SW 1271 (cell line): ENCODE measurements at regions not wholly inside any gene's neighbourhood (a gene's known extent, or its start where the extent isn't known, plus 50 kb on each side); places are given as distances from the start of the nearest gene placed in this dataset.

Experiments
- DNase-seq, 2 experiments: peaks; one replicate each; lab custom pipeline; 2025; lab: John Stamatoyannopoulos, UW

DNA sequence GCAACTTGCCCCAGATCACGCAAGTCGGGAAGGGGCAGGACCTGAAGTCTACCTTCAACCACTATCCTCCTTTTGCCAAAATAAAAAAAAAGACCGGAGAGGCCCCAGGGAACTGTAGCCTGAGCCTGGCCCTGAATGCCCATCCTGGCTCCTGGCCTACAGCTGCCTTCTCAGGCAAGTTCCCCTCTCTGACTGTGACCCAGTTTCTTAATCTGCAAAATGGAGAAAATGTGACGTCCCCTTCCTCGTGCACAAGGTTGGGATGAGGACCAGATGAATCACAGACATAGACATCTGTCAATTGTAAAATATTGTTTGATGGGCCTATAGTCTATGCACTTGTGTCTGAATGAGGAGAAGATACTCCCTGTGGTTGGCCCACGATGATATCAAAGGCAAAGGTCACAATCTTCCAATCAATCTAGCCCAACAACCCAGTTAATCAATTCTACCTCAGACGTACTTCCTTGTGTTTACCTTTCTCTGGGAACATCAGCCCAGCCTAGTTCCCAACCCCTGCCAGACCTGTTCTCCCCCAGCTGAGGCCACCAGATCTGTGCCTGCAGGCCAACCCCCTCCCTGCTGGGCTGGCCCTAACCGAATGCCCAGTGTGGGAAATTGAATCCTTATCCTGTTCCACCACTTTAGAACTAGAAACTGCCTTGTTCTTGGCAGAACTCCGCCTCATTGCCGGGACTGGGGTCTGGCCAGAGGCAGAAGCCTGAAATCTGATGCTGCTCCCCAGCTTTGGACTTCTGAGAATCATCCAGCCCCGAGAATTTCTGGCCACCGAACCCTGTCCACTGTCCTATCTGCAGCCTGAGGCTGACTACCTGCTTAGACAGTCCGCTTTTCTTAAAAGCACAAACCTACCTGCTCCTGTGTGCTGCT lies 101.8 kb upstream of the LIPC start:
- DNase-seq: no peak

DNA sequence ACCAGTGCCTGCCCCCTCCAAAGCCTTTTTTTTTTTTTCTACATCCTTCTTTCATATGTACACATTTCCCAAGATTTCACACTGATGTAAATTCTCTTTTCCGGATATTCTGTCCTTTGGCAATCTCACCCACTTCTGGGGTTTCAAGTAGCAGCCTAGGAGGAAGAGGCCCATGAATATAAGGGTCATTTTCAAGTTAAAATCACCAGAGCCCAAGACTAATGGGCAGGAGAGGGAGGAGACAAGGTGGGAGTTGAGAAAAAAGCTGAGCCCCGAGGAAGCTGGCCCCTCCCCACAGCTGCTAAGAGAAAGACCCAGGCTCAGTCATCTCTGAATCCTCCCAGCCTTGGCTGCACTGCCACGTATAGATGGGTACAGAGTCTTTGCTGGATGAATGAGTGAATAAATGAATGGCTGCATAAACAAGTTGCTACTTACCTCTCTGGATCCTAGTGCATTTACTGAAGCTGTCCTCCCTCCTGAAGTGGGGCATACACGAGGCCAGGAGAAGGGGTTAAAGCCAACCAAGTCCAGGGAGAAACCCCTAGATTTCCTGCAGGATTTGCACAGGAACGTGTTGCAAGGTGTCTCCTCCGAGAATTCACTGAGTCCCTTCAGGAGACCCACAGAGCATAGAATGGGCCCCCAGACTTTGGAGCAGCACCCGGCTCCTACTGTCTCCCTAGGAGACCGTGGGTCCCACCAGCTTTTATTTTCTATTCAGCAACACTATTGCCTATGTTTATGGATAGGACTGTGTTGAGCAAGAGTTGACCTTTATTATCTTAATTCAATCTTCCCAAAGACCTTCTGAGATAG lies 100.8 kb upstream of the LIPC start:
- no peak for DNase-seq

DNA sequence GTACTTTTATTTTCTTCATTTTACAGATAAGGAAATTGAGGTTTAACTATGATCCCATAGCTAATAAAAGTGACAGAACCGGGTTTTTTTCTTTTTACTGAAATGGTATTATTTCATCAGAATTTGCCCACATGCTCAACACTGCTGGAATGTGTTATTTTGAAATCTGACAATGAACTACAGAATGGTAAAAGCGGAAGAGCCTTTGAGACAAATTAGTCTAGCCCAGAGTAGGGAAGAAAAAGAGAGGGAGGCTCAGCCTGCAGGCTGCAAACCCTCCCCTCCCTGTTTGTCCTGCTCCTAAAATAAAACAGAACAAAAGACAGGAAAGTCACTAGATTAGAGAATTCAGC lies 100.3 kb upstream of the LIPC start:
- no peak for DNase-seq

DNA sequence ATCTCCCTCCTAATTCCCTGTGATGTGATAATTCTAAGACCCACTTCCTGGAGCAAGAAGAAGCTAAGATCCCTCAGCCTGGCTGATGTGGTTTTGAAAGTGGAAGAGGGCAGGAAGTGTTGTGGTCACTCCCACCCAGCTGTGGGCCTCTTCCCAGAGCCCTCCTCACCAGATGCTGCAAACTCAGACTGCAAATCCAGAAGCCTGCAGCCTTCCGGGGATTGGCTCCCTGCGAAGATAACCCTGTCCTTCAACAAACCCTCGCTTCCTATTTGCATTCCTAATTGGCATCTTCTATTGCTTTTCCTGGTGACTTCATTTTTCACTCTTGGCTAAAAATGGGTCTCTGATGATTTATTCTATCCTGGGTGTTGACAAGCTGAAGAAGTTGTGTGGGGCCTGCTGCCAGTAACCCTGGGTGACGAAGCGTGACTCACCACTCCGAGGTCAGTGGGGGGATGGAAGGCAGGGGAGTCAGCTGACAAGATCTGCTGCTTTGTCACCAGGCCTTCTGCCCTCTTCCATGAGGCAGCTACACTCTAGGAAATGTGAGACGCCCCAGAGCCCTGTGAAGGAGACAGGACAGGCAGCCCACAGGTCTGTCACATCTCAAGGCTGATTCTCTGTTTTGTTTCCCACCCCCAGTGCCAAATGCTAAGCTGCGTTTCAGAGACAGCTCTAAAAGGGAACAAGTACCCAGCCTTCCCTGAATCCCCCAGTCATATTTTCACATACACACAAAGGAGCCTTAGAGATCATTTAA lies 99.7 kb upstream of the LIPC start:
- peak; percentile 97 to 99 for DNase-seq

DNA sequence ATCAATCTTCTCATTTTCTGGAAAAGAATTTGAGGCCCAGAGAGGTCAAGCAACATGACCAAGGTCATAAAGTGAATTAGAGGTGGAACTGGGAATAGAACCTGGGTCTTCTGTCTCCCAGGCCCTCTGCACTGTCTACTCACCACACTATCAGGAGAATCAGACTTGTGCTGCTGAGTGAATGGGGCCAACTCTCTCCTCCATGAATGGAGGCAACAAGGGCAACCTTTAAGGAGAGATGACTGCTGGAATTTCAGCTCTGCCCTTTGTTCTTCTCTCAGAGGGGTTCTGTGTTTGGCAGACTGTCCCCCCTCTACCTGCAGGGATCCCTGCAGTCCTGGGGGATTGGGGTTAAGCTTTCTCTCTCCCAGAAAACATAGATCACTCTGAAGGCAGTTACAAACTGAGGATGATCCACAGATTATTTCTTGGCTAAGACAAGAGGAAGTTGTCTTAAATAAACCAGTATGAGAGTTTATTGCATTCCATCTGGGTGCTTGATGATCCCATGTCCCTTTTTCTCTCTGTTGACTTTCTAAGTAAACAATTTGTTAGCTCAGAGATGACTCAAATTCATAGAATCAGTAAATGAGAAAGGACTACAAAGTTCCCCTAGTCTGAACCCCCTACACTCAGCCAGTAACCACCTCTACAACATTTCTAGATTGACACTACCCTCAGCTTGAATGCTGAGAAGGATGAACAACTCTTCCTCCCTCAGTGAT lies 99.0 kb upstream of the LIPC start:
- DNase-seq: peak in 1 of 2 experiments; percentile 29

DNA sequence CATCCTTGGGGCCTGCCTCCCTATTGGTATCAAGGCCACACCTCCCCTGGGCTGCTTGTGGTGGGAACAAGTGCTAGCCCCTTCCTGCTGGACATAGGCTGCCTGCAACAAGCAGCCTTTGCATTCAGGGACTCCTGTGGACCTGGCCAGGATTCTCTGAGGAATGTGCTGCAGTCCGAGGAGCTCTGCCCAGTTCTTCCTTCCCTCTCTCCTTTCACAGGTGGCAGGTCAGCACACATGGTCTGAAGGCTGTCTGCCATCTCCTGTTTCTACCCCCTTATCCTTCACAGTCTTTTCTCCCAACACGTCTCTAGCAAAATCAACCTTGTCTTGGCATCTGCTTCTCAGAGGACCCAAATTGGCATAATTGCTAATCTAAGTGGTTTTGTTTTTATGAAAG lies 97.0 kb upstream of the LIPC start:
- DNase-seq: no peak

DNA sequence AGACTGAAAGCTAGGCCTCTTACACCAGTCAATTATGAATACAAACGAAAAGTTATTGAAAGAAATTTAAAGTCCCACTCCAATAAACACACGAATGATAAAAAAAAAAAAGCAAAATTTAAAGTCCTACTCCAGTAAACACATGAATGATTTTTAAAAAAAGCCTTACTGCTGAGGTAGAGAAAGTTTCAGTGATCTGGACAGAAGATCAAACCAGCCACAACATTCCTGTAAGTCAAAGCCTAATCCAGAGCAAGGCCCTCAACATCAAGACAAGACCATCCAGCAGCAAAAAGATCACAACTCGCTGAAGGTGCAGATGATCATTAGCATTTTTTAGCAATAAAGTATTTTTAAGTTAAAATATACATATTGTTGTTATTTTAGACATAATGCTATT lies 95.6 kb upstream of the LIPC start:
- no peak for DNase-seq

DNA sequence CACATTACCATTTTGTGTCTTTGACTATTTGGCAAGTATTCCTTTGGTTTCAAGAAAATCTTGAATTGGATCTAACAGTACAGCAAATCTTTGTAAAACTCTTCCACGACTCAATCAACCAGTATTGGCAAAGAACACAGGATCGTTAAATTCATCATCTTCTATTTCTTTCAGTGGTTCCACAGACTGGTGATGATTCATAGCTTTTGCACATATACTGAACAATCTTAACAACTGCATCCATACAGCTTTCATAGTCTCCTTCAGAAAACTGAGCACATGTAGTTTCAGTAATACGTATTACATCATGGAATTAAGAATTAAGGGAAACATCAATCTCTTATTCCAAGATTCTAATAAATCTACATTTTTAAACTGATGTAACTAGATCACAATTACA lies 91.6 kb upstream of the LIPC start:
- DNase-seq: no peak

DNA sequence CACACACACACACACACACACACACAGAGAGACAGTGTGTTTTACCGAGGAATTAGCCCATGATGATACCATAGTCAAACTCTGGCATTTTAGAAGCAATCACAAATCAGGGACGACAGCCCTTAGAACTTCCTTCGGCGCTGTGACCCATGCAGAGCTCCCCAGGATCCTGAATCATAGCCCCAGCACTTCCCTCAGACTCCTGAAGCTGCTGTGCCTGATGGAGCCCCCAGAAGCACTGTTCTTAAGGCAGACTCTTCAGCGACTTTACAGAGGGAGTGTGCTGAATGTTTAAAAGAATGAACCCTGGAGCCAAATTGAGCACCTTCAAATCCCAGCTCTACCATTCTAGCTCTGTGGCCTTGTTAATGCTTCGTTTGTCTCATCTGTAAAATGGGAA lies 89.3 kb upstream of the LIPC start:
- no peak for DNase-seq

DNA sequence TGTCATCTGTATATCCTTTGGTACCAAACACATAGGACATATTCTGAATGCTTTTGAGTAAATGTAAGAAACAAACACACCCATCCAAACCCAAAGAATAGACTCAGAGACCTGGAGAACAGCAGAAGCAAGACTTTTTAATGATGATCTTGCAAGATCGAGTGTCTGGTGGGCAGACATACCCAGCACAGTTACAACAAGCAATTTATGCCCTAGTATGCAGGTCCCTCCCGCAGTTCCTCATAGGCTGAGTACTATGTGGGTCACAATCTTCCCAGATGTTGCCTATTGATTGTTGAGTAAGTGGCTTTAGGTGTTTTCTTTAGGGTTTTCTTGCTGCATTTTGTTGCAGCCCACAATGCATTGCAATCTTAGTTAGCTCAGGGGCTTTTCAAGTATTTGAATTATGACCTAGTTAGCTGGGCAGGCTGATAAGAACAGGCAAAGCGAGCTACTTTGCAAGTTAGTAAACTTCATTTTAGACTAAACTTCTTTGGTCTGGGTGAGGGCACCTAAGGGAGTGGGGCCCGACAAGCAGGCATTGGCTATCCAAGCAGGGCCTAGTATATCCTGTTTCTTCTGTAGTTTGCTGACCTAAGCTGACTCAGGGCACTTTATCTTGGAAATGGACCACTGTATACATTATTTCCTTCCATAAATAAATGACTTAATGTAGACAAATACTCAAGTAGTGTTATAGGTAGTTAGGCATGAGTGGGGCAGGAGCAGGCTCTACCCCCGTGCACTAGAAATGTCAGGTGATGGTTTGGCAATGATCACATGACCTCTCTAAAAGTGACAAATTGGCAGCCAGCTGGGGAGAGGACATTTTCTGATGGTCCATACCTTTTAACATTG lies 87.3 kb upstream of the LIPC start:
- no peak for DNase-seq

DNA sequence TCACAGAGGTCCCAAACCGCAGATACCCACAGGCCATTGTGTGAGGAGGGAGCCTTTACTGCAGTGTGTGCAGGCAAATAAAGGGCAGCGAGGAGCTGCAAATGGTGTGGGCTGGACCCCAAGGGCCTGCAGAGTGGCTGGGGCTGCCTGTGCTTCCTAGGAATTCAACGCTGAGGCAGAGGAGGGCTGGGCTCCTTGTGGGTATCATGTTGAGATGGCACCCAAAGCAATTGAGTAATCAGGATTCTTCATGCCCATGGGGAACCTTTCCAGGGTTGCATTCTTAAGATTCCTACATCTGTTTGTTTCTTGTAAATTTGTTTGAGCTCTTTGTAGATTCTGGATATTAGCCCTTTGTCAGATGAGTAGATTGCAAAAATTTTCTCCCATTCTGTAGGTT lies 85.4 kb upstream of the LIPC start:
- DNase-seq: no peak

DNA sequence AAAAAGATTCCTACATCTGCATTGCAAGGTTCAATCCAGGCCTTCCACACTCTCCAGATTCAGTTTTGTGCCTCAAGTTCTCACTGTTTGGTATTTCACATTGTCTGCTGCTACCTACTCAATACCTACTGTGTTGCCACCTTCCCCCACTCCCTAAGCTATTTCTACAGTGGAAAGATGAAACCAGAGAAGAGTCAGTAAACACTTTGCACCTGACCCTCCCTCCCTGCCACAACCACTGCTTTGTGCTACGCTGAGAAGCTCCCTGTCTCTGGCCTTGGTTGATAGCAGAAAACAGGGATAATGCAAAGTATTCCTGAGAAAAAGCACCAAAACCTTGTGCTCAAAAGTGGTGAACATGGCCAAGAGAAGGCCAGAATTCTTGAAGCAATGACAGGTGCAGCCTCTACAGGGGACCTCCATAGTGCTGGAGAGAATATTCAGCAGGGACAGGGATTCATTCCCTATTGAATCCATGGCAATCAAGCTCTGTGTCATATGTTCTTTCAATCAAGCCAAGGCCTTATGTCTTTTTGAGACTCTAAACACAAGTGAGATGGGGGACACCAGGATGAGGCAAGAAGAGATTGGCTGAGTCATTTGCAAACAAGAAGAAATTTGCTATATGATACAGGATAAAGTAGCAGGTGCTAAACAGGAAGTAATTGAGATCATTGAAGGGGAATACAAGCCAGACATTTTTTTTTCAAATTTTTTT lies 83.5 kb upstream of the LIPC start:
- DNase-seq: no peak

DNA sequence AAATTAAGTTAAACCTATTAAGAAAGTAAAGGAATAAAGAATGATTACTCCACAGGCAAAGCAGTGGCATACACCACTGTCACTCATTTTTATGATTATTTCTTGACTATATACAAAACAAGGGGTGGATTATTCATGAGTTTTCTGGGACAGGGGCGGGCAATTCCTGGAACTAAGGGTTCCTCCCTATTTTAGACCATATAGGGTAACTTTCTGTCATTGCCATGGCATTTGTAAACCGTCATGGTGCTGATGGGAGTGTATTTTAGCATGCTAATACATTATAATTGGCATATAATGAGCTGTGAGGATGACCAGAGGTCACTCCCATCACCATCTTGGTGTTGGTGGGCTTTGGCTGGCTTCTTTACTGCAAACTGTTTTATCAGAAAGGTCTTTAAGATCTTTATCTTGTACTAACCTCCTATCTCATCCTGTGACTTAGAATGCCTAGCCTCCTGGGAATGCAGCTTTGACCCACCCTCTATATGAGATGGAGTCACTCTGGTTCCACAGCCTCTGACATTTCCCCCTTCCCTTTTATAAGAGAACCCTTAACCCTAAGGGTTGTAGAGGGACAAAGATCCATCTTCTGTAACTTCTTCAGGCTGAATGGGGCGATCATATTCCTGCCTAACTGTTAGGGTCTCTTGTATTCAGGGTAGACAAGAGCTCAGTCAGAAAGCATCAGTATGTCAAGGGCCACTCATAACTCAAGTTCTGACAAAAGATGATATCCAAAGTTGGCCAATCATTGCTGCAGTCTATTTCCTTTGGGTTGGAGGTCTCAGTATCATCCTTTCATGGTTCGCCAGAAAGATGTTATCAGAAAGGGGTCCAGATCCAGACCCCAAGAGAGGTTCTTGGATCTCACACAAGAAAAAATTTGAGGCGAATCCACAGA lies 79.5 kb upstream of the LIPC start:
- DNase-seq: no peak

DNA sequence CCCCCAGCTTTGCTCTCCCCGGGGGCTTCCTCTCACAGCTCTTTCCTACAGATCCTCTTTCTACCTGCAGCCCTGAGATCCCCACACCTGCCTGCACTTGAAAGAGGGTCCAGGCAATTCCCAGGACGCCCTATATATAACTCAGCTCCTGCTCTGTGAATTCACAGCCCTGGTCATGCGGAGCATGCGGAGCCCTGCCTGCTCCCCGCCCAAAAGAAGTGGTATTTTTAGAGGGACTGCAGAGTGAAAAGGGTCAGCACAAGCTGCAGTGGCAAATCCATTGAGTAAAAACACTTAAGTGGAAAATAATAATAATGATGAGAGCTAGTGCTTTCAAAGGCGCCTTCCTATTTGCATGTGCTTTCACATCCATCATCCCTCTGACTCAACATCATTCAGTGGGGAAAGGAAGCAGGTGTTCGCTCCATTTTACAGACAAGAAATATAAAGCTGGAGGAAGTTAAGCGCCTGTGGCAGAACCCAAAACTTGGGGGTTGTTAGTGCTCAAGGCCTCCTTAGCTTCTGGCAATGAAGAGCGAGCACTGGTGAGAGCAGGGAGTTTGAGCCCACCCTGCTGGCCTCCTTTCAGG lies 76.3 kb upstream of the LIPC start:
- no peak for DNase-seq

DNA sequence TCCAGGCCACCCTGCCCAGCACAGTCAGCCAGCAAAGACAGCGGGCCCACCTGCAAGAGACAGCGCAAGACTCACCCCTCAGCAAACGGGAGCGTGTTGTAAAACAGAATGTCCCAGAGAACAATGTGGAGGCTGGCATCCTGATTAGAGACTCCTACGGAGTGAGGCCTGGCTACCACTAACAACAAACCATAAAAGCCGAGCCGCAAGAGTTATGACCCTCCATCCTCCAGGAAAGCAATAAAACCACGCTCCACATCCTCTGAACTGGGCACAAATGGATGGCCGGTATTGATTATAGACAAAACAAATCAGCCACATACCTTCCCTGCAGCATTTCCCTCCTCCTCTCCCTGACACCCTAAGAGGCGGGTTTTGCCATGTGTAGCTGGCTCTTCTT lies 75.8 kb upstream of the LIPC start:
- DNase-seq: no peak

DNA sequence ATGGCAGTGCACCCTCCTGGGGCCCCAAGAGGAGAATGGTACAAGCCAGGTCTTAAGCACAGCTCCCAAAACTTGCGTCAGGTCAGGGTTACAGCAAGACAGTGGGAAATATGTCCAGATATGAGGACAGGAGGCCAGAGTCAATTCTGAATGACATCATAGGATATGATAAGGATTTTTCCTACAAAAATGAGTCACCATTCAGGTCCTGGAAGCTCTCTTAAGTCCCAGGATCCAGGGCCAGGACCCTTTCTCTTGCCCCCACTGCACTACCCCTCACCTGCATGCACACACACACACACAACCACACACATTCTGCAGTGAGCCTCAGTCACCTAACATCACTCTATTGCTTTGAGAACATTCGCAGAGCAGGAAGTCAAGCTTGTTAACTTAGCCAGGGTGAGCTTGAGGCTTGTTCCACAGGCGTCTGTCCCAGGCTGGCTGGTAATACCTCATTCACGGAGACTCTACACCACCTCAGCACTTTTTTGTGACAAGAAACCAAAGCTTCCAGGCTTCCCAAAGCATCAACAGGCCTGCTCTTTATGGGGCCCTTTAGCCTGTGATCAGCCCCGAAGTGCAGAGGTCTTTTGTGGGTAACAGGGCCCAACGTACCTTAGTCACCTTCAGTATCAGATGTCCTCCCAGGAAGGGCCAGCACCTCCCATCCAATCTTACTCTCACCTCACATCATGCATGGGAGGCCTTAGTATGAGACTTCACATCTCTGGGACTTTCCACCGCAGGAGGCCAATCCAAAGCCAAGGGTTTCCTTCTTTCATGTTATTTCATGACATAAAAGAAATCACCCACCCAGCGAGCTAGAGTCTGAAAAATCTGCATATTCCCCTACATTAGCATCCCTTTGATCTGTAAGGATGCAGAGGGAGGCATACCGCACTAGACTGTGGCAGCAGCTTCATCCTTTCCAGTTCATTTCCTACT lies 74.0 kb upstream of the LIPC start:
- no peak for DNase-seq

DNA sequence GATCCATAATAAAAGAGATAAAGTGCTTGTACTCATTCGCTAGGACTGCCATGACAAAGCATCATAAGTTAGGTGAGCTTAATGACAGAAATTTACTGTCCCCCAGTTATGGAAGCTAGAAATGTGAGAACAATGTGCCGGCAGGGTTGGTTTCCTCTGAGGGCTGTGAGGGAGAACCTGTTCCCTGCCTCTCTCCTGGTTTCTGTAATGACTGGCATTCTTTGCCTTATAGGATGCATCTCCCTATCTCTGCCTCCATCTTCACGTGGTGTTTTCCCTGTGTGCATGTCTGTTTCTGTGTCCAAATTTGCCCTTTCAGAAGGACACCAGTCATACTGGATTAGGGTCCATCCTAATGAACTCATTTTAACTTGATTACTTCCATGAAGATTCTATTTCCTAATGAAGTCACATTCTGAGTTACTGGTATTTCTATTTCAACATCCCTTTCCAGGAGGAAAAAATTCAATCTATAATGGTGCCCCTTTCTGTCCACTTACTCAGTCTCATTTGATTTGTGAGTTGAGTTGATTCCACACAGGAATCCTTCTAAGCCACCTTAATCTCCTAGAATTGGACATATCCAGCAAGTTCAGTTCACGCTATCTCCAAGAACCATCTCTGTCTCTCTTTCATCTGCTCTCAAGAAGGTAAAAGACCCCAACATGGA lies 71.2 kb upstream of the LIPC start:
- DNase-seq: no peak
